HL-60/S4 (cell line): ENCODE measurements at regions not wholly inside any gene's neighbourhood (a gene's known extent, or its start where the extent isn't known, plus 50 kb on each side); places are given as distances from the start of the nearest gene placed in this dataset.

ENCODE experiments used
- in situ Hi-C: fragments of 300-500 bp; cut with MboI; formaldehyde crosslinking; loops from 2 replicates; pipeline ENCODE4 v1.14.3; 2022; ENCODE audit warnings: low sequenced_read_pairs

GRCh38 chrX:38746102-38746501 lies 55.2 kb upstream of the MID1IP1 start:
- in situ Hi-C loops = no loop called here

GRCh38 chrX:38750551-38750950 lies 50.7 kb upstream of the MID1IP1 start:
- in situ Hi-C loops = loop anchor here (25.0 kb wide), 1 partner anchor 387 kb away; no protein-coding TSS in a partner anchor
